Immature natural killer cell (primary cell): ENCODE measurements at regions not wholly inside any gene's neighbourhood (a gene's known extent, or its start where the extent isn't known, plus 50 kb on each side); places are given as distances from the start of the nearest gene placed in this dataset.
A peak's percentile ranks its signal among the peaks of the same experiment; 100 is the strongest.

Experiments
- DNase-seq, 3 donors: peaks; one replicate each; pipeline ENCODE4 v3.0.0; 2022; ENCODE audit warnings: mixed read lengths in 1 of 3
- H3K27ac Mint-ChIP-seq, 6 donors: one replicate each; pipeline ENCODE4 v1.8.0; 2020; ENCODE audit warnings: mixed read lengths in 6 of 6, mild to moderate bottlenecking in 5 of 6, inconsistent platforms in 4 of 6, moderate library complexity in 3 of 6
- H3K27me3 Mint-ChIP-seq, 3 donors: one replicate each; pipeline ENCODE4 v1.8.0; 2020 to 2021; ENCODE audit warnings: low read depth in 3 of 3, mild to moderate bottlenecking in 3 of 3, mixed read lengths in 3 of 3, moderate library complexity in 3 of 3, inconsistent platforms in 1 of 3
- H3K36me3 Mint-ChIP-seq, 3 donors: one replicate each; pipeline ENCODE4 v1.8.0; 2020; ENCODE audit warnings: mixed read lengths in 3 of 3, inconsistent platforms in 2 of 3, mild to moderate bottlenecking in 2 of 3
- H3K4me1 Mint-ChIP-seq, 2 donors: one replicate each; pipeline ENCODE4 v1.8.0; 2020; ENCODE audit warnings: inconsistent platforms in 2 of 2, mild to moderate bottlenecking in 2 of 2, mixed read lengths in 2 of 2, moderate library complexity in 1 of 2
- H3K4me3 Mint-ChIP-seq, 5 donors: one replicate each; pipeline ENCODE4 v1.8.0; 2020; ENCODE audit warnings: mild to moderate bottlenecking in 5 of 5, mixed read lengths in 5 of 5, inconsistent platforms in 3 of 5, moderate library complexity in 3 of 5
- H3K9me3 Mint-ChIP-seq, 6 donors: one replicate each; pipeline ENCODE4 v1.8.0; 2020; ENCODE audit warnings: mild to moderate bottlenecking in 6 of 6, mixed read lengths in 6 of 6, inconsistent platforms in 4 of 6, moderate library complexity in 3 of 6

DNA sequence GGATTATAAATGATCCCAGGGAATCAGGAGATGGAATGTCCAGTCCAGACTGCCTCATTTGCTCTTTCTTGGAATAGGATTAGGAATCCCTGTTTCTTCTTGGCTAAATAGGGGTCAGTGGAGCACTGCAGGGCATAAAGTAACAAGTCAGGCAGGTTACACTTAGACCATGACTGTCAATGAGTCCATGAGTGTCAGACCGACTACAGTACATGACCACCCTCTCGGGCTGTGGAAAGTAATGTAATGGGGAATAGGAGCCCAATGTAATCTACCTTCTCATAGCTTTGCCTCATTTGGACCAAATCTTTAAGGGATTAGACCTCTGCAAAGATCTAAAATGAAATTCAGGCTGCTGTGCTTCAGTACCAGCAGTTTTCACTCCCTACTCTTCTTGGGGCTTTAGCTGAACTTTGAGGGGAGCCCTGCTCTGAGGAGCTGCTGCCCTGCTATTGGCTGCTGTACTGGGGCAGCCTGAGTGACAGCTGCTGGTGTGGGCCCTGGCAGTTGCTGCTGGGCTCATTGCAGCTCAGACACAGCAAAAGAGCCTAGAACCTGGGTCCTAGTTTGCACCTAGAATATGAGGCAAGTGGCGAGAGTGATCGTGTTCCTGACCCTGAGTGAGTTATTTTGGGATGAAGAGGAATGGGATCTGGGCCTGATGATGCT, 62.2 kb upstream of the OR4E1 start:
- H3K4me3 Mint-ChIP-seq = no peak overlapping the region
- H3K4me1 Mint-ChIP-seq = peaks cover 2 to 8% of the 10 kb centered on the region in 2 donors
- no peaks in the 10 kb centered on the region for H3K36me3 Mint-ChIP-seq
- no peaks in the 10 kb centered on the region for H3K9me3 Mint-ChIP-seq
- peaks cover 3 to 19% (median 16%) of the 10 kb centered on the region in 3 donors for H3K27me3 Mint-ChIP-seq
- no peak for DNase-seq
- no peak overlapping the region for H3K27ac Mint-ChIP-seq

DNA sequence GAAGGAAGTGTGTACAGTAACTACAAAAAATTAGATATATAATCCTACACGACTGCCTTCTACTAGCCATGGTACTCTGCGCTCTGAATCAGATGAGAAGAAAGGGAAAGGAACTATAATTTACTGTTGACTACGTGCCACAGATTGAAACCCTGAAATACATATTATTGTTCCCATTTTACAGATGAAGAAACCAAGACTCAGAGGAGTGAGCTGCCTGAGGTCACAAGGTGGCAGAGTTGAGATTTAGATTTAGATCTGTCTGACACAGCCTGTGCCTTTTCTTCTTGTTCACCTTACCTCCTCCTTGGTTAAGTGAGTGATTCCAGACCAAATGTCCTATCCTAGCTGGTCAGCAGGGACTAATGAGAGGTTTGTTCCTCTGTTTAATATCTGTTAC, 61.6 kb upstream of the OR4E1 start:
- Mint-ChIP-seq H3K4me1 (peaks cover 2 to 8% of the 10 kb centered on the region in 2 donors), H3K36me3 (no peaks in the 10 kb centered on the region), H3K9me3 (no peaks in the 10 kb centered on the region), H3K4me3 (no peak overlapping the region), H3K27ac (no peak overlapping the region), H3K27me3 (peaks cover 3 to 21% (median 12%) of the 10 kb centered on the region in 3 donors)
- DNase-seq = no peak

DNA sequence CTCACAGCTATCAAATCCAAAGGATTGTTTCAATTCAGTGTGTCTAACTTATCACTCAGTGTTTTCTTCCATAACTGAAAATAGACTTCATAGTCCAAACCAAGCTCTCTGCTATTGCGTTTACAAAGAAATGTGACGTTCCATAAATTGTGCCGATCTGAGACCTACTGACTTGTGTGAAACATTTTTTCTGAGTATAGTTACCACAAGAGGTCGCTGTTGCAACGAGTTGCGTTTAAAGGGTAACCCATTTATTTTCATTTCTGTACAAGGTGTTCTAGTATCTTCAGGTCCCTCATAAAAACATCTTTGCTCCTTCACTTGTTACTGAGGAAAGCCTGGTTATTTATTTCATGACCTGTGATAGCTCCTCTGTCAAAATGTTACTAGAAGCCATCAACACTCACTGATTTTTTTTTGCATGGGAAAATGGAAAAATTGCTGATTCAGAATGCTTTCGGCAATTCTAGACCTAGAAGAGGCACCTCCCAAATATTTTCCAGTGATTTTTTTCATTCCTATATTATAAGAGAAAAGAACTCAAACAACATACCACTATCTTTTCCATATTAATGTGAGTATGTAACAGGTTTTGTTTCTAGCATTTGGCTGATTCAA, 60.9 kb upstream of the OR4E1 start:
- Mint-ChIP-seq H3K4me1 (peaks cover 5 to 15% of the 10 kb centered on the region in 2 donors), H3K27ac (no peak overlapping the region), H3K27me3 (peaks cover 3 to 18% (median 10%) of the 10 kb centered on the region in 3 donors), H3K4me3 (peak overlapping the region in 1 of 5 donors; percentile 36), H3K9me3 (no peaks in the 10 kb centered on the region), H3K36me3 (no peaks in the 10 kb centered on the region)
- DNase-seq = peak; percentile 13 to 44 (median 28)

GRCh38 chr14:21729703-21730233, 56.1 kb upstream of the OR4E1 start:
- Mint-ChIP-seq H3K27ac (peak overlapping the region in 1 of 6 donors; percentile 27), H3K9me3 (no peaks in the 10 kb centered on the region), H3K4me3 (peak overlapping the region in 4 of 5 donors; percentile 1 to 68 (median 23)), H3K27me3 (peaks cover 0 to 19% (median 11%) of the 10 kb centered on the region in 3 donors), H3K36me3 (no peaks in the 10 kb centered on the region), H3K4me1 (peaks cover 5 to 13% of the 10 kb centered on the region in 2 donors)
- DNase-seq = peak in 1 of 3 donors; percentile 5

GRCh38 chr14:21725250-21725649, 51.6 kb upstream of the OR4E1 start:
- Mint-ChIP-seq H3K27me3 (peaks cover 0 to 13% (median 7%) of the 10 kb centered on the region in 3 donors), H3K4me1 (peaks cover 4 to 7% of the 10 kb centered on the region in 2 donors), H3K9me3 (no peaks in the 10 kb centered on the region), H3K27ac (no peak overlapping the region), H3K4me3 (no peak overlapping the region), H3K36me3 (no peaks in the 10 kb centered on the region)
- DNase-seq = no peak

- no peak overlapping the region for H3K27ac Mint-ChIP-seq
- H3K4me1 Mint-ChIP-seq = no peaks in the 10 kb centered on the region
- DNase-seq = no peak
- H3K4me3 Mint-ChIP-seq = no peak overlapping the region
- no peaks in the 10 kb centered on the region for H3K9me3 Mint-ChIP-seq
- H3K36me3 Mint-ChIP-seq = no peaks in the 10 kb centered on the region
- H3K27me3 Mint-ChIP-seq = peaks cover 0 to 15% (median 7%) of the 10 kb centered on the region in 3 donors
Measured at GRCh38 chr14:21724090-21724973, 50.7 kb upstream of the OR4E1 start.

DNA sequence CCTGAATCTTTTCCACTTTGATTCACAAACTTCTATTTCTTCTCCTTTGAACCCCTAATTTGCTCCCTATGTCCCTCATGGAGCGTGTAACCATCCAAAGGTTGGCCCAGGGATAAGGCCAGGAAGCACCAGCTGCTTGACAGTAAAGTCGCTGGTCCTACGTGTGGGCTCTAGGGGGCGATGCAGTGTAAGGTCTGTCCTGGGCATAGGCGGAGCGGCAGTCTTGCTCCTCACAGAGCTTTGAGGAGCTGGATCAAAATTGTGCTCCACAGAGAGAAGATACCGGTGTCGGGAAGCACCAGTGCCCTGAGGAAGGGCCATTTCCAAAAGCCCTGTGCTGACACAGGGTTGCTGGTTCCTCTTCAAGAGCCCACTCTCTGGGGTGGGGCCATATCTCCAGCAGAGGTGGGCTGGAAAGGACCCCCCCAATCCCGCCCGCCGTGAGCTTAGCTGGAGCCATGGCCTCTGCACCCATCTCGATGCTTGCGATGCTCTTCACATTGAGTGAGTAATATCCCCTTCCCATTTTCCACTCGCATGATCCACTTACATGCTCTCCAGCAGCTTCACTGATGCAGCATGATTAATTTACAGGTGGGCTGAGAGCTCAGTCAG, 49.9 kb upstream of the OR4E1 start:
- Mint-ChIP-seq H3K36me3 (no peaks in the 10 kb centered on the region), H3K9me3 (no peaks in the 10 kb centered on the region), H3K4me3 (no peak overlapping the region), H3K27me3 (peaks cover 0 to 15% (median 9%) of the 10 kb centered on the region in 3 donors), H3K4me1 (no peaks in the 10 kb centered on the region), H3K27ac (no peak overlapping the region)
- DNase-seq = no peak
